ENCODE measurements at regions not wholly inside any gene's neighbourhood (a gene's known extent, or its start where the extent isn't known, plus 50 kb on each side); places are given as distances from the start of the nearest gene placed in this dataset.

DNA sequence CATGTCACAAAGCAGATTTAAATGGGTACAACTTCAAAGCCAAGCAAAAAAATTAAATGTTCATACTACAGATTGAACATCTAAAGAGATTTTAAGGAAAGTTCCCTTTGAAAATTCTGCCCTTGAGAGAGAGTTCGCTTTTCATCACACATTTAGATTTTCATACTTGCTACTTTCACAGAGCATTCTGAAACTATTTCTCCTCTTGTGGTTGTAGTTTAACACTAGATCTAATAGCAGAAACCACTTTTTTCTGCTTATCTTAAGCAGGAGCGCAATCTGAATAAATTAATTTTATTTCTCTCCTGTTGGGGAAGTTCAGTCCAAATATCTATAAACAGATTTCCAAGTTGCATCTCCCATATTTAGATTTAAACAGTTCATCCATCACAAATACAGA lies 173.3 kb upstream of the RASA1 start:
- Histone ChIP-seq H2BK5ac (ENCODE audit: low read depth, low read length, poor library complexity, severe bottlenecking) (no peak overlapping the region), H2BK120ac (ENCODE audit: low read depth, low read length) (no peak overlapping the region), H2AK9ac (replicated peaks; ENCODE audit: low read depth, low read length, poor library complexity) (no peak overlapping the region), H3K79me1 (ENCODE audit: low read depth in 1 of 2, low read length in 2 of 2) (no peaks in the 10 kb centered on the region), H3K4ac (ENCODE audit: low read depth, low read length) (no peak overlapping the region), H2AK5ac (ENCODE audit: low read depth, low read length) (no peak overlapping the region), H2AFZ (replicated peaks; ENCODE audit: low read length, poor library complexity) (no peak overlapping the region), H4K91ac (ENCODE audit: insufficient read depth, low read depth, low read length) (no peak overlapping the region), H3K4me1 (ENCODE audit: control insufficient read depth, insufficient read depth, low read length) (peaks cover 1% of the 10 kb centered on the region; the same call in 1 of the 2 replicates), H3K9me3 (ENCODE audit: control insufficient read depth, insufficient read depth, low read length) (no peaks in the 10 kb centered on the region), H4K5ac (ENCODE audit: low read depth, low read length) (no peak overlapping the region), H3K36me3 (ENCODE audit: control insufficient read depth, insufficient read depth, low read length) (no peaks in the 10 kb centered on the region), H3K14ac (replicated peaks; ENCODE audit: low read depth, low read length) (no peak overlapping the region), H4K8ac (ENCODE audit: low read depth in 2 of 2, low read length in 2 of 2) (no peak overlapping the region), H3K23ac (ENCODE audit: low read depth, low read length) (no peak overlapping the region), H2BK15ac (ENCODE audit: low read depth, low read length) (no peak overlapping the region), H3K18ac (ENCODE audit: low read depth, low read length) (no peak overlapping the region), H3K4me3 (ENCODE audit: insufficient read depth, low read depth, low read length) (no peak overlapping the region), H3K27ac (ENCODE audit: insufficient read depth, low read length) (no peak overlapping the region), H3K4me2 (ENCODE audit: low read depth, low read length) (no peak overlapping the region), H3K56ac (ENCODE audit: extremely low read depth, insufficient read depth, low read length) (no peak overlapping the region), H4K20me1 (ENCODE audit: insufficient read depth, low read length) (no peaks in the 10 kb centered on the region), H2BK20ac (ENCODE audit: low read depth, low read length) (no peak overlapping the region), H3K9ac (ENCODE audit: low read depth, low read length) (no peak overlapping the region), H3K27me3 (ENCODE audit: control insufficient read depth, insufficient read depth, low read length) (no peaks in the 10 kb centered on the region), H3K9me1 (ENCODE audit: insufficient read depth, low read length) (no peaks in the 10 kb centered on the region)
- BruUV-seq (replicated peaks), result no TSS peak
- no peak for TF ChIP-seq SMC3 (IDR thresholded peaks at IDR 0.05; ENCODE audit: low read depth, low read length)
- no CpG with 5 or more reads among the region's 2 CpGs for WGBS, 2 experiments (ENCODE audit: extremely low coverage in 2 of 2, insufficient read length in 1 of 2)
- POLR2A ChIA-PET (ENCODE audit: unreplicated experiment), result no interaction called here
- dilution Hi-C loops (cut with HindIII; ENCODE audit: low sequenced_read_pairs, unreplicated experiment) (no loop called here), in situ Hi-C loops (cut with MboI; ENCODE audit: low sequenced_read_pairs) (no loop called here), intact Hi-C loops (cut with micrococcal nuclease) (no loop called here)
- ATAC-seq (ENCODE audit: low read depth) (no peak), DNase-seq (no peak)
- CTCF ChIA-PET, result no interaction called here
